ENCODE measurements at regions not wholly inside any gene's neighbourhood (a gene's known extent, or its start where the extent isn't known, plus 50 kb on each side); places are given as distances from the start of the nearest gene placed in this dataset.

GRCh38 chr18:43571078-43571689 is 293.9 kb upstream of the SYT4 start:
- Histone ChIP-seq H3K9me3 (ENCODE audit: insufficient read depth, low read depth, low read length) (no peaks in the 10 kb centered on the region), H3K4me3 (ENCODE audit: low read length) (no peak overlapping the region), H3K4me1 (ENCODE audit: insufficient read depth, low read length) (no peaks in the 10 kb centered on the region), H3K9ac (ENCODE audit: low read depth, low read length) (no peak overlapping the region), H3K27ac (ENCODE audit: low read depth, low read length) (no peak overlapping the region), H3K27me3 (ENCODE audit: insufficient read depth, low read length) (no peaks in the 10 kb centered on the region), H3K36me3 (ENCODE audit: insufficient read depth, low read length) (no peaks in the 10 kb centered on the region)
- 47% methylated on average over 4 of the region's 4 CpGs for WGBS

- Histone ChIP-seq H3K4me1 (ENCODE audit: insufficient read depth, low read length) (no peaks in the 10 kb centered on the region), H3K9ac (ENCODE audit: low read depth, low read length) (no peak overlapping the region)
- 88% methylated on average over 2 of the region's 2 CpGs for WGBS
These were observed 294.9 kb upstream of the SYT4 start for GRCh38 chr18:43572163-43572562.

GRCh38 chr18:43574974-43575373 is 297.7 kb upstream of the SYT4 start:
- H3K9me3 ChIP-seq (ENCODE audit: insufficient read depth, low read depth, low read length) = no peaks in the 10 kb centered on the region
- no peaks in the 10 kb centered on the region for H3K27me3 ChIP-seq (ENCODE audit: insufficient read depth, low read length)
- no peaks in the 10 kb centered on the region for H3K4me1 ChIP-seq (ENCODE audit: insufficient read depth, low read length)
- no peak overlapping the region for H3K9ac ChIP-seq (ENCODE audit: low read depth, low read length)
- WGBS = 100% methylated on average over 1 of the region's 3 CpGs
- no peaks in the 10 kb centered on the region for H3K36me3 ChIP-seq (ENCODE audit: insufficient read depth, low read length)
- no peak overlapping the region for H3K4me3 ChIP-seq (ENCODE audit: low read length)
- no peak overlapping the region for H3K27ac ChIP-seq (ENCODE audit: low read depth, low read length)

More at GRCh38 chr18:43572163-43572562, 294.9 kb upstream of the SYT4 start:
- no peaks in the 10 kb centered on the region for H3K27me3 ChIP-seq (ENCODE audit: insufficient read depth, low read length)
- no peaks in the 10 kb centered on the region for H3K36me3 ChIP-seq (ENCODE audit: insufficient read depth, low read length)
- H3K9me3 ChIP-seq (ENCODE audit: insufficient read depth, low read depth, low read length) = no peaks in the 10 kb centered on the region
- no peak overlapping the region for H3K27ac ChIP-seq (ENCODE audit: low read depth, low read length)
- H3K4me3 ChIP-seq (ENCODE audit: low read length) = no peak overlapping the region

- WGBS = no CpG with 5 or more reads among the region's 1 CpG
- Histone ChIP-seq H3K36me3 (ENCODE audit: insufficient read depth, low read length) (no peaks in the 10 kb centered on the region), H3K4me3 (ENCODE audit: low read length) (no peak overlapping the region), H3K27me3 (ENCODE audit: insufficient read depth, low read length) (no peaks in the 10 kb centered on the region), H3K9me3 (ENCODE audit: insufficient read depth, low read depth, low read length) (no peaks in the 10 kb centered on the region), H3K27ac (ENCODE audit: low read depth, low read length) (no peak overlapping the region), H3K4me1 (ENCODE audit: insufficient read depth, low read length) (no peaks in the 10 kb centered on the region), H3K9ac (ENCODE audit: low read depth, low read length) (no peak overlapping the region)
These were observed 300.9 kb upstream of the SYT4 start for GRCh38 chr18:43578211-43578610.

GRCh38 chr18:43578706-43579105 is 301.4 kb upstream of the SYT4 start:
- Histone ChIP-seq H3K9me3 (ENCODE audit: insufficient read depth, low read depth, low read length) (no peaks in the 10 kb centered on the region), H3K27ac (ENCODE audit: low read depth, low read length) (no peak overlapping the region), H3K27me3 (ENCODE audit: insufficient read depth, low read length) (no peaks in the 10 kb centered on the region), H3K4me1 (ENCODE audit: insufficient read depth, low read length) (no peaks in the 10 kb centered on the region), H3K9ac (ENCODE audit: low read depth, low read length) (no peak overlapping the region), H3K36me3 (ENCODE audit: insufficient read depth, low read length) (no peaks in the 10 kb centered on the region), H3K4me3 (ENCODE audit: low read length) (no peak overlapping the region)
- 91% methylated on average over 4 of the region's 4 CpGs for WGBS

GRCh38 chr18:43581936-43582519 is 304.7 kb upstream of the SYT4 start:
- H3K36me3 ChIP-seq (ENCODE audit: insufficient read depth, low read length) = no peaks in the 10 kb centered on the region
- no peak overlapping the region for H3K9ac ChIP-seq (ENCODE audit: low read depth, low read length)
- no peaks in the 10 kb centered on the region for H3K27me3 ChIP-seq (ENCODE audit: insufficient read depth, low read length)
- no peak overlapping the region for H3K27ac ChIP-seq (ENCODE audit: low read depth, low read length)
- no peak overlapping the region for H3K4me3 ChIP-seq (ENCODE audit: low read length)
- no peaks in the 10 kb centered on the region for H3K9me3 ChIP-seq (ENCODE audit: insufficient read depth, low read depth, low read length)
- H3K4me1 ChIP-seq (ENCODE audit: insufficient read depth, low read length) = no peaks in the 10 kb centered on the region
- WGBS = 98% methylated on average over 2 of the region's 2 CpGs

GRCh38 chr18:43587538-43588153 is 310.4 kb upstream of the SYT4 start:
- Histone ChIP-seq H3K4me1 (ENCODE audit: insufficient read depth, low read length) (no peaks in the 10 kb centered on the region), H3K27me3 (ENCODE audit: insufficient read depth, low read length) (no peaks in the 10 kb centered on the region), H3K27ac (ENCODE audit: low read depth, low read length) (no peak overlapping the region), H3K9ac (ENCODE audit: low read depth, low read length) (no peak overlapping the region), H3K4me3 (ENCODE audit: low read length) (no peak overlapping the region), H3K9me3 (ENCODE audit: insufficient read depth, low read depth, low read length) (no peaks in the 10 kb centered on the region), H3K36me3 (ENCODE audit: insufficient read depth, low read length) (no peaks in the 10 kb centered on the region)
- 6% methylated on average over 1 of the region's 1 CpG for WGBS

- H3K4me3 ChIP-seq (ENCODE audit: low read length) = no peak overlapping the region
- H3K27me3 ChIP-seq (ENCODE audit: insufficient read depth, low read length) = no peaks in the 10 kb centered on the region
- H3K27ac ChIP-seq (ENCODE audit: low read depth, low read length) = no peak overlapping the region
- no peaks in the 10 kb centered on the region for H3K9me3 ChIP-seq (ENCODE audit: insufficient read depth, low read depth, low read length)
- 94% methylated on average over 3 of the region's 3 CpGs for WGBS
- no peak overlapping the region for H3K9ac ChIP-seq (ENCODE audit: low read depth, low read length)
- no peaks in the 10 kb centered on the region for H3K36me3 ChIP-seq (ENCODE audit: insufficient read depth, low read length)
- H3K4me1 ChIP-seq (ENCODE audit: insufficient read depth, low read length) = no peaks in the 10 kb centered on the region
These were observed 311.5 kb upstream of the SYT4 start for GRCh38 chr18:43588838-43589237.

GRCh38 chr18:43589611-43590151 is 312.4 kb upstream of the SYT4 start:
- Histone ChIP-seq H3K4me3 (ENCODE audit: low read length) (no peak overlapping the region), H3K27me3 (ENCODE audit: insufficient read depth, low read length) (no peaks in the 10 kb centered on the region), H3K36me3 (ENCODE audit: insufficient read depth, low read length) (no peaks in the 10 kb centered on the region), H3K27ac (ENCODE audit: low read depth, low read length) (no peak overlapping the region), H3K9me3 (ENCODE audit: insufficient read depth, low read depth, low read length) (no peaks in the 10 kb centered on the region), H3K4me1 (ENCODE audit: insufficient read depth, low read length) (no peaks in the 10 kb centered on the region), H3K9ac (ENCODE audit: low read depth, low read length) (no peak overlapping the region)
- 93% methylated on average over 11 of the region's 11 CpGs for WGBS

GRCh38 chr18:43590182-43590903 is 313.1 kb upstream of the SYT4 start:
- H3K27ac ChIP-seq (ENCODE audit: low read depth, low read length) = no peak overlapping the region
- no peak overlapping the region for H3K4me3 ChIP-seq (ENCODE audit: low read length)
- no peaks in the 10 kb centered on the region for H3K27me3 ChIP-seq (ENCODE audit: insufficient read depth, low read length)
- no peaks in the 10 kb centered on the region for H3K36me3 ChIP-seq (ENCODE audit: insufficient read depth, low read length)
- 94% methylated on average over 20 of the region's 20 CpGs for whole genome bisulfite sequencing
- no peaks in the 10 kb centered on the region for H3K4me1 ChIP-seq (ENCODE audit: insufficient read depth, low read length)
- no peaks in the 10 kb centered on the region for H3K9me3 ChIP-seq (ENCODE audit: insufficient read depth, low read depth, low read length)
- no peak overlapping the region for H3K9ac ChIP-seq (ENCODE audit: low read depth, low read length)

GRCh38 chr18:43592269-43592668 is 315.0 kb upstream of the SYT4 start:
- Histone ChIP-seq H3K4me1 (ENCODE audit: insufficient read depth, low read length) (no peaks in the 10 kb centered on the region), H3K27ac (ENCODE audit: low read depth, low read length) (no peak overlapping the region), H3K4me3 (ENCODE audit: low read length) (no peak overlapping the region), H3K9ac (ENCODE audit: low read depth, low read length) (no peak overlapping the region), H3K36me3 (ENCODE audit: insufficient read depth, low read length) (no peaks in the 10 kb centered on the region), H3K27me3 (ENCODE audit: insufficient read depth, low read length) (no peaks in the 10 kb centered on the region), H3K9me3 (ENCODE audit: insufficient read depth, low read depth, low read length) (no peaks in the 10 kb centered on the region)
- WGBS = no CpG with 5 or more reads among the region's 2 CpGs

Data from HUES64 (cell line).